ENCODE measurements at regions not wholly inside any gene's neighbourhood (a gene's known extent, or its start where the extent isn't known, plus 50 kb on each side); places are given as distances from the start of the nearest gene placed in this dataset.

DNA sequence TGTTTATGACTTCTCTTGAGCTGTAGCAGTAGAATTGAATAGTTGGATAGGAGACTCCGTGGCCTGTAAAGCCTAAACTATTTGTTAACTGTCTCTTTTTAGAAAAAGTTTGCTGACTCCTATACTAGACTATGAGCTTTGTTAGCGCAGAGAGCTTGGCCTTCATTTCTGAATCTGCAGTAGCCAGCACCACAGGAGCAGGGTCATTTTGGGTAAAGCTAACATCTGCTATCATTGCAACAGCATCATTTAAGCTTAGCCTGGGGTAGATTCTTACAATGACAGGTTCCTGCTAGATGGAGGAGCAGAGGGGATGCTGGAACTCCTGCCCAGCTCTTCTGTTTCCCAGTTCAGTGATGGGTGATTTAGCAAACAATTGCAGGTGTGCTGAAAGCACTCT is 133.7 kb upstream of the ASTN2 start:
- no peak for DNase-seq (ENCODE audit: low spot score)

DNA sequence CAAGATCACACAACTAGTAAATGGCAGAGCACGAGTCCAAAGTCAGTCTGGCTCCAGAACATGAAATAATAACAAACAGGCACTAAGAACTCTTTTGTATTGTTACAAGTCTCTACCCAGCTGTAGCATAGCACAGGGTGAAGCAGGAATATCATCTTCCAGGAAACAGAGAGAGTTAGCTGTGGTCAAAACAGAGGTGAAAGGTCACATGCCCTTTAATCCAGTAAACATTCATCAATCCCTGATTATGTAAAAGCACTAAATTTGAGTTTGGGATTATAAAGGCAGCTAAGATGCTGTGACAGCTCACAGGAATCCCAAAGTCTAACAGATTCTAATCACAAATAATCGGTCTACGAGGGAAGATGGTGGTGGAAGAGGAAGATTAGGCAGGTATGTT is 133.0 kb upstream of the ASTN2 start:
- no peak for DNase-seq (ENCODE audit: low spot score)

DNA sequence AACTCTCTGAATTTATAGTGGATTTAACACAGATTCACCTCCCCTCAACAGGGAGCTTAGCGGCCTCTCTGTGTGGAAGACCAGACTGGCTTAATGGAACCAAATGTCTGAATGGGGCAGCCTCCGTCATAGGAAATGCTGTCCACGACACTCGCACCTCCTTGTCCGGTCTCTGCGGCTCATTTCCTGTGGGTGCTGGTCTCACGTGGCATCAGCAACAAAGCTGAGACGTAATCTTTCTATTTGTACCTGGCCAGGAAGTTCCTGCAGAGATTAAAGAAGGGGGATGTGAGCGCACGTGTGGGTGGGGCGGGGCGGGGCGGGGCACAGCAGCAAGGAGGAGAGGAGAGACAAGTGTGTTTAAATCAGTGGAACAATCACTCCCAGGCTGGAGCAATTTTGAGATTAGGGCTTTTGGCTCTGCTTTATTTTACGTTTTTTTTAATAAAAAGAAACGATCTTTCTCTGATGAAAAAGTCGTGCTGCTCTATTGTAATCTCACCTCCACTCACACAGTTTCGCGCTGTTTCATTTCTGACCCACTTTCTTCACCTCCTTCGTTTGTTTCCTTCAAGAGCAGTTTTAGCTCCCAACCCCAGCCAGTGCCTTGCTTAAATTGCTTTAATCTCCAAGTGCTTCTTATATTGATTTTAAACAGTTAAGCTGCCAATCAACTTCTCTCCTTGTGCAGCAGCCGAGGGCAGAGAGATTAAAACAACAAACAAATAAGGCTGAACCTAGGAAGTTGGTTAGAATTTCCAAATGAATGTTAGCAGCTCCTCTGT is 132.2 kb upstream of the ASTN2 start:
- DNase-seq (ENCODE audit: low spot score) = no peak

DNA sequence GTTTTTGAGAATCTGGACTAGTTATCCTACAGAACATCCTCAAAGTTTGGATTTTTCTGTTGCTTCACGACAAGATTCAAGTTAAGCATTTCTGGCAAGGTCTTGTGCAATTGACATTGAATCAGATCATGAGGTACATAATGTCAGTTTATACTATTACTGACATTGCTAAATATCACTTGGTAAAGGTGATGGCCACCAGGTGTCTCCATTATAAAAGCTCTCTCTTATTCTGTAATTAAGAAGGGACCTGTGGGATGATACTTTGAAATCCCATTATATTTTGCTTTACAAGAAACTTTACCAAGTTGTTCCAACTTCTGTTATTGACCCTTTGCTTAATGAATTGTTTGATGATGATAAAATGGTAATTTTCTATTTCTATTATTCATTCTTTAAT is 131.0 kb upstream of the ASTN2 start:
- no peak for DNase-seq (ENCODE audit: low spot score)

- DNase-seq (ENCODE audit: low spot score) = no peak
Observed at GRCh38 chr9:117543089-117543488, 128.2 kb upstream of the ASTN2 start.

- no peak for DNase-seq (ENCODE audit: low spot score)
Observed at GRCh38 chr9:117542021-117542420, 127.2 kb upstream of the ASTN2 start.

DNA sequence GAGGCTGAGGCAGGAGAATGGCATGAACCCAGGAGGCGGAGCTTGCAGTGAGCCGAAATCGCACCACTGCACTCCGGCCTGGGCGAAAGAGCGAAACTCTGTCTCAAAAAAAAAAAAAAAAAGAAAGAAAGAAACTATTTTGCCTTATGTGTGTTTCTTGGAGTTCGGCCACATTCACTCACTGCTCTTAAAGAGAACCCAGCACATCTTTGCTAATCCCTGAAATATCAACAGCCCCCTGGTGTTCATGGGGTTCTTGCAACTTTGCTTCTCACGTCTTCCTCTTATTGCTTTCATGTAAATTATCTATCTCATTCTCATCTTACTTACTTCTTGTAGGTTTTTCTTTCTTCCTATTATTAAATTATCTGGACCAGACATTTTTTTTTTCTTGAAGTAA is 126.3 kb upstream of the ASTN2 start:
- no peak for DNase-seq (ENCODE audit: low spot score)

DNA sequence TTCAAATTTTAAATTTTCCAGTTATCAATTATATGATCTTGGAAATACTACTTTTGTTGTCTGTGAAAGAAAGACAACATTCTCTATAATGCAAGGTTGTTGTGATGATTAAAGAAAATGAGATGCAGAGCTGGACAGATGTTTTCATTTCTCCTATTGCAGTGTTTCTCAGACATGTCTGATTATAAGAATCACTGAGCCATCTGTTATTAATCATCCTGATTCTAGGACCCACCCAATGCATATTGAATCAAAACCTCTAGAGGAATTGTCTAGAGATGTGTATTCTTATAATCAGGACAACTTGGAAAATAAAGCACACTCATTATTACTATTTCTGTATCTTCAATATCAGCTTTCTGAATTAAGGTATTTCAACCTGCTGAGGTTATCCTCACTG is 121.1 kb upstream of the ASTN2 start:
- DNase-seq (ENCODE audit: low spot score) = no peak

- DNase-seq (ENCODE audit: low spot score) = no peak
Observed at GRCh38 chr9:117535434-117535833, 120.6 kb upstream of the ASTN2 start.

DNA sequence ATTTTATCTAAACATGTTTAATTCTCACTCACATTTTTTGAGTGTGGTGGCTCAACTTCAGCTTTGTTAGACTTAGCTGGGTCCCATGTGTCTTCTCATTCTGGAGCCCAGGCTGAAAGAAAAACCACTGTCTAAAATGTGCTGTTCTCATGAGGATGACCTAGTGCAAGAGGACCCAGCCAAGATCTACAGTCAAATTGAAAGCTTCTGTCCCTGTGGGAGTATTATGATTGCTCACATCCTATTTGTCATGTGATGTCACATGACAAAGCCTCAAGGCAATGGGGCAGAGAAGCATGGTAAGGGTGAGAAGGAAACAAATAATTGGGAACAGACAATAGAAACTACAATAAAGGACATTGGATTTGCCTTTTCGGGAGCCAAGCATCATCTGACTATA is 113.4 kb upstream of the ASTN2 start:
- DNase-seq (ENCODE audit: low spot score) = peak; percentile 19

- no peak for DNase-seq (ENCODE audit: low spot score)
Observed at GRCh38 chr9:117526674-117527073, 111.8 kb upstream of the ASTN2 start.

DNA sequence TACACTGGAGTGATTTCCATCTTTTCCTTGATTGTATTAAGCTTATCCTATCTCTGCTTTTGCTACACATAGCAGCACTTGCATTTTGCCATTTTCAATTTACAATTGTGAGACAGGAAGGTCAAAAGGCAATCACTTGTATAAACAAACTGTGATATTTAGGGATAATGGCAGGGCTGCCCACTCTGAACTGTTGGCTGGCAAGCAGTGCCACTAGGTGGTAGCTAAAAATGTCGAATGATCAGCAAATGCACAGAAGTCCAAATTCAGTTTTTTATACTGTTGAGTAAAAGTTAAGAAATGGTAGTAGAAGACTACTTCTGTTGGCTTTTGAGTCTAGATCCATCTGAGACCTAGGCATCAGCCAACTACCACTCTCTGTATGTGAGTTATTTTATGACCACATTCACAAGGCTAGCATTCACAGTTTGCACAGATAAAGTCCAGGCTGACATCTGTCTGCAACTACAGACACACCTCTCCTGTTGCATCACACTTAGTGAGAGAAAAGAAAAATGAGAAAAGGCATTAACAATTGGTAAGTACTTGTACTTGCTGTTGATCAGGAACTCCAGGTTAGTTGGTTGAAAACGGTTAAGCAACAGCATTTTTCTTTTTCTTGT is 108.8 kb upstream of the ASTN2 start:
- no peak for DNase-seq (ENCODE audit: low spot score)

- DNase-seq (ENCODE audit: low spot score) = no peak
Observed at GRCh38 chr9:117521293-117521692, 106.4 kb upstream of the ASTN2 start.

DNA sequence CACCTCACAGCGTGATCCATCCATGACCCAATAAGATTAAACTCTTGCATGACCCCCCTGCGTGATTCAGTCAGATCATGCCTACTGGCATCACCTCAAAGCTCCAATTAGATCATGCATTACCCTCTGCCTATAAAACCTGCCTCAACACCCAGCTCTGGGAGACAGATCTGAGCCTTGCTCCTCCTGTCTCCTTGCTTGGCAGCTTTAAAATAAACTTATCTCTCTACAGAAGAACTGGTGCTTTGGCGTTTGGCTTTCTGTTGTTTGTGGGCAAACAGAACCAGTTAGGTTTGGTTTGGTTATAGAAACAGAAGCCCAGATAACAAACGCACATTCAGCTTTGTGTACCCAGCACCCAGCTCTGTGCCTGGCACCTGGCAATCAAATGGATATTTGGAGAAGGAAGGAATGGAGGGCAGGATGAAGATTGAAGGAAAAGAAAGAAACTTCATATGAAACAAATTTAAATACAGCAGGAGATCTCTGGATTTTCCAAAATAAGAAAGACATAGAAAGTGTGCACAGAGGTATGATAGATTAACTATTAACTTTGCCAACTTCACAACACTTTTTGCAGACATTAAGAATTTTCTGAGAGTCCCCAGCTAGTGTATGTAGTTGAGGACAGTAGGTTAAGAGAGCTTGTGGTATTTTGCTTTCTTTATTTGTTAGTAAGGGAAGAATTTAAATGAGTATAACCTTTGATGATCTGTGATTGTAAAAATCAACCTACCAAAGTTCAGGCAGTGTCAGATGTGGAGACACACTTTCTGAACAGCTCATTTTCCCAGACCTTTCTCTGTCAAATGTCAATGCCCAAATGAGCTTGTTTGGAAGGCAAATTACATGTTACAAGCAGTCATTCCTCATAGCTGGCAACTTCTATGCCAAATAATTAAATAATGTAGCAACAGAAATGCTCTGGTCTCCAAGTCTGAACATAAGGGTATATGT is 102.1 kb upstream of the ASTN2 start:
- DNase-seq (ENCODE audit: low spot score) = no peak

- no peak for DNase-seq (ENCODE audit: low spot score)
Observed at GRCh38 chr9:117511852-117512481, 97.1 kb upstream of the ASTN2 start.

GRCh38 chr9:117496307-117496706 is 81.5 kb upstream of the ASTN2 start:
- no peak for DNase-seq (ENCODE audit: low spot score)

DNA sequence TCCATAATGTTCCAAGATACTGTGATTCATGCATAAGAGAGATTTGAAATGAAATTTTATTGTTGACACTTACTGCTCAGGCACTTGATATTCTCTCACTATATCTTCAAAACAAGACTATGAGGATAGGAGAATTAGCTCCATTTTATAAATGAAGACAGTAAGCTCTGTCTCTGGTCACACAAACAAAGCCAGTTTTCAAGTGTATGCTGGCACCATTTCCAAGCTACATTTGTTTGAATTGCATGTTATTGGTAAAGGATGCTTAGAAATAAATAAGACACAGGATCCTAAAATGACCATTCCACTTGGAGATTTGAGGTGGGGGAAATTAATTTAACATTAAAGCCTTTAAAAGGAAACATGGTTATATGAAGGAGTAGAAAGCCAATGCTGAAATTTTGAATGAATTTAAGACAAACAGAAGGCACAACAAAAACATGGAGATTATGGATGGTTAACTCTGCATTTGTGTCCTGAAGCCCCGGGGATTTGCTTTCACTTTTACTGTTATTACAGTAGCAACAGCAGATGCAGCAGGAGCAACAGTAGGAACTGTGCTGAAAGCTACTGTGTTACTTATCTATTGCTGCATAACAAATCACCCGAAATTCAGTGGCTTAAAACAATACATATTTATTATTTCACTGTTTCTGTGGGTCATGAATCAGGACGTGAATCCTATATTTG is 79.7 kb upstream of the ASTN2 start:
- no peak for DNase-seq (ENCODE audit: low spot score)

GRCh38 chr9:117492476-117492875 is 77.6 kb upstream of the ASTN2 start:
- DNase-seq (ENCODE audit: low spot score) = no peak

DNA sequence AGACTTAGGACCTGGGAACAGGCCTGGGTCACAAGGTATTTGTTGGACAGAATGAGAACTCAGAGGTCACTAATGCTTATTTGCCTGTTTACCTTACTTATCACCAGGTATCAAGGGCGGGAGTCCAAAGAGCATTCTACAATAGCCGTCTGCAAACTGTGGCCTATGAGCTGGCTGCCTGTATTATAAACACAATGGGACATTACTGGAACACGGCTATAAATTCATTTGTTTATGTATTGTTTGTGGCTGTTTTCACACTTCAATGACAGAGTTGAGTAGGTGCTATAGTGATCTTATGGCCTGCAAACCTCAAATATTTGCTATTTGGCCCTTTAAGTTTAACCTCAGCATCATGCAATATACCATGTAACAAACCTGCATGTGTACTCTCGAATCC is 76.6 kb upstream of the ASTN2 start:
- DNase-seq (ENCODE audit: low spot score) = no peak

GRCh38 chr9:117490199-117490598 is 75.3 kb upstream of the ASTN2 start:
- no peak for DNase-seq (ENCODE audit: low spot score)

DNA sequence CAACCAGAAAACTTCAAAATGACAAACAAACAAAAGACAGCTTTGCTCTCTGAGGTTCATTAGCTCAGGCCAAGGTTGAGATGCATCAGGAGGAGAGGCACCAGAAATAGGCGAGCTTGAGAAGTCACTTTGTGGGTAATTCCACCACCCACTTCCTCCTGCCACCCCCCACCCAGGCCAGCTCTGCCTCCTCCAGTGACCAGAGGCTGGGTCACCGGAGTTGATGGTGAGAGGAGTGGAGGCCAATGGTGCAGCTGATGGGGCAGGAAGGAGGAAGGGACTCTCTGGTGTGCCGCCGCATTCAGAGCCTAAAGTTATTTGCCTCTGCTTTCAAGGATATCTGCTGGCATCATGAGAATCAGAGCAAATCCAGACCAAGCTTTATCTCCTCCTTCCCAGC is 73.8 kb upstream of the ASTN2 start:
- no peak for DNase-seq (ENCODE audit: low spot score)

Measured in RKO (cell line).